Ovary (tissue), 3 donors: ENCODE measurements at regions not wholly inside any gene's neighbourhood (a gene's known extent, or its start where the extent isn't known, plus 50 kb on each side); places are given as distances from the start of the nearest gene placed in this dataset.

Experiments used
- EP300 ChIP-seq: sonication (generic); formaldehyde crosslinking; IDR thresholded peaks from one replicate; pipeline ENCODE4 v1.6.1; 2017; ENCODE audit warnings: antibody characterized with exemption
- POLR2A ChIP-seq: fragments of 450-650 bp; IDR thresholded peaks from one replicate; pipeline ENCODE4 v1.6.1; 2017; ENCODE audit warnings: antibody characterized with exemption, mild to moderate bottlenecking, moderate library complexity
- TF ChIP-seq, protein P1 (sequence below), 3 donors: fragments of 450-650 bp in 2 of 3; fragments of 200-600 bp in 1 of 3; IDR thresholded peaks; one replicate each; pipeline versions ENCODE4 v1.5.1 to v1.8.0; 2016 to 2022; ENCODE audit warnings: antibody characterized with exemption in 3 of 3, mild to moderate bottlenecking in 1 of 3
- donor health status: DM: no; HTN: no; CAD: no.

DNA sequence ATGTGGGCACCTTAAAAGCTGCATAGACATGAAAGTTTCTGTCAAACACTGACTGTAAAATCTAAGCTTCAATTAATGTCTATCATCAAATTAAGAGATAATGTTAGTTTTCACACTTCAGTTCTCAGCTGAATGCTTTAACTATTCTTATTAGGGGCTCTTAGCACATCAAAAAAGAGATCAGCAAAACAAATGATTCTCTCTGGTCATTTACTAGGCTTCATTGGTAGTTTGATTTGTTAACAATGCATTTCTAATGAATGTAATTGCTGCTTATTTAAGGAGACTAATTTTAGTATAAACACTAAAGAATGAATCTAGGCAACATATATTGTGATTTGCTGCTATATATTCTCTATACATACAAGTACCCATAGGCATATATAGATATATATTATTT lies 1182.0 kb downstream of the MAT2B start:
- TF ChIP-seq, protein P1, sequence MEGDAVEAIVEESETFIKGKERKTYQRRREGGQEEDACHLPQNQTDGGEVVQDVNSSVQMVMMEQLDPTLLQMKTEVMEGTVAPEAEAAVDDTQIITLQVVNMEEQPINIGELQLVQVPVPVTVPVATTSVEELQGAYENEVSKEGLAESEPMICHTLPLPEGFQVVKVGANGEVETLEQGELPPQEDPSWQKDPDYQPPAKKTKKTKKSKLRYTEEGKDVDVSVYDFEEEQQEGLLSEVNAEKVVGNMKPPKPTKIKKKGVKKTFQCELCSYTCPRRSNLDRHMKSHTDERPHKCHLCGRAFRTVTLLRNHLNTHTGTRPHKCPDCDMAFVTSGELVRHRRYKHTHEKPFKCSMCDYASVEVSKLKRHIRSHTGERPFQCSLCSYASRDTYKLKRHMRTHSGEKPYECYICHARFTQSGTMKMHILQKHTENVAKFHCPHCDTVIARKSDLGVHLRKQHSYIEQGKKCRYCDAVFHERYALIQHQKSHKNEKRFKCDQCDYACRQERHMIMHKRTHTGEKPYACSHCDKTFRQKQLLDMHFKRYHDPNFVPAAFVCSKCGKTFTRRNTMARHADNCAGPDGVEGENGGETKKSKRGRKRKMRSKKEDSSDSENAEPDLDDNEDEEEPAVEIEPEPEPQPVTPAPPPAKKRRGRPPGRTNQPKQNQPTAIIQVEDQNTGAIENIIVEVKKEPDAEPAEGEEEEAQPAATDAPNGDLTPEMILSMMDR (IDR thresholded peaks at IDR 0.05): no peak
- TF ChIP-seq POLR2A: no peak
- TF ChIP-seq EP300: no peak
